SK-N-SH (cell line): ENCODE measurements at regions not wholly inside any gene's neighbourhood (a gene's known extent, or its start where the extent isn't known, plus 50 kb on each side); places are given as distances from the start of the nearest gene placed in this dataset.

Experiments used
- CTCF ChIA-PET: fragments of 300-600, 350-600 bp; formaldehyde crosslinking; extraction: SDS; loops from one replicate; lab custom pipeline; 2021; lab: Yijun Ruan, JAX
- POLR2A ChIA-PET: fragments of 350-600 bp; sonication (Branson Sonifier 250); formaldehyde crosslinking; extraction: SDS; loops from one replicate; lab custom pipeline; 2020; ENCODE audit warnings: antibody characterized with exemption, inconsistent platforms; lab: Yijun Ruan, JAX
- DNase-seq: peaks from one replicate; pipeline ENCODE4 v3.0.0; 2012
- H2AFZ ChIP-seq: fragments of 200-600 bp; sonication (generic); 2 replicates; pipeline ENCODE4 v1.8.1; 2016; ENCODE audit warnings: antibody characterized with exemption, mild to moderate bottlenecking, low read depth
- H3F3A ChIP-seq: fragments of 200-600 bp; sonication (generic); replicated peaks from 2 replicates; pipeline ENCODE3; 2016; ENCODE audit warnings: antibody characterized with exemption, mild to moderate bottlenecking; ENCODE audit not compliant: insufficient read depth
- H3K27ac ChIP-seq, 2 experiments: fragments of 200-500 bp in 1 of 2; fragments of 200-600 bp in 1 of 2; sonication (Bioruptor generic) in 1 of 2; sonication (generic), shearing (Covaris generic) in 1 of 2; 2 replicates each; pipeline versions ENCODE4 v1.5.1 to v1.6.1; 2014 to 2016; ENCODE audit warnings: low read depth in 2 of 2, inconsistent platforms in 1 of 2, low read length in 1 of 2, mild to moderate bottlenecking in 1 of 2, mixed read lengths in 1 of 2
- H3K27me3 ChIP-seq: fragments of 200-600 bp; sonication (generic), shearing (Covaris generic); 2 replicates; pipeline ENCODE4 v1.6.1; 2016; ENCODE audit warnings: mixed run types; ENCODE audit not compliant: insufficient read depth
- H3K36me3 ChIP-seq, 2 experiments: fragments of 200-500 bp in 1 of 2; fragments of 200-600 bp in 1 of 2; sonication (Bioruptor generic) in 1 of 2; sonication (generic) in 1 of 2; replicated peaks in 1 of 2; 2 replicates each; pipeline versions ENCODE3 to v1.5.1; 2014 to 2016; ENCODE audit warnings: low read length in 1 of 2, mild to moderate bottlenecking in 1 of 2; ENCODE audit not compliant: insufficient read depth in 2 of 2, control insufficient read depth in 1 of 2
- H3K4me1 ChIP-seq, 2 experiments: fragments of 200-500 bp in 1 of 2; fragments of 200-600 bp in 1 of 2; sonication (Bioruptor generic) in 1 of 2; sonication (generic), shearing (Covaris generic) in 1 of 2; 2 replicates each; pipeline versions ENCODE4 v1.5.1 to v1.6.1; 2014 to 2016; ENCODE audit warnings: low read depth in 1 of 2, low read length in 1 of 2, mixed run types in 1 of 2; ENCODE audit not compliant: insufficient read depth in 2 of 2, control insufficient read depth in 1 of 2
- H3K4me2 ChIP-seq: fragments of 200-600 bp; sonication (generic), shearing (Covaris generic); 2 replicates; pipeline ENCODE4 v1.6.1; 2017; ENCODE audit warnings: mixed run types
- H3K4me3 ChIP-seq, 2 experiments: fragments of 200-500 bp in 1 of 2; fragments of 200-600 bp in 1 of 2; sonication (Bioruptor generic) in 1 of 2; sonication (generic), shearing (Covaris generic) in 1 of 2; 2 replicates each; pipeline versions ENCODE4 v1.5.1 to v1.8.1; 2014 to 2016; ENCODE audit warnings: low read depth in 2 of 2, inconsistent platforms in 1 of 2, low read length in 1 of 2, mild to moderate bottlenecking in 1 of 2, mixed read lengths in 1 of 2, moderate library complexity in 1 of 2
- H3K79me2 ChIP-seq: fragments of 200-600 bp; sonication (generic); 2 replicates; pipeline ENCODE4 v1.8.1; 2017; ENCODE audit warnings: mild to moderate bottlenecking; ENCODE audit not compliant: insufficient read depth
- H3K9ac ChIP-seq: fragments of 200-600 bp; sonication (generic); 2 replicates; pipeline ENCODE4 v1.6.1; 2017; ENCODE audit warnings: mixed run types
- H3K9me2 ChIP-seq: fragments of 200-600 bp; sonication (generic); 2 replicates; pipeline ENCODE4 v1.6.1; 2017; ENCODE audit warnings: mixed run types
- H3K9me3 ChIP-seq: fragments of 200-600 bp; sonication (generic); 2 replicates; pipeline ENCODE4 v1.6.1; 2017; ENCODE audit warnings: mixed run types, mild to moderate bottlenecking, moderate library complexity
- H4K20me1 ChIP-seq: fragments of 200-600 bp; sonication (generic); 2 replicates; pipeline ENCODE4 v1.6.1; 2017; ENCODE audit warnings: mild to moderate bottlenecking, mixed run types; ENCODE audit not compliant: insufficient read depth
- CHD2 ChIP-seq: fragments of 150-350 bp; IDR thresholded peaks from 2 replicates; pipeline ENCODE4 v1.6.1; 2018; ENCODE audit warnings: low read length; ENCODE audit not compliant: partially characterized antibody
- CTCF ChIP-seq: fragments of 200-600 bp; sonication (generic); IDR thresholded peaks from 2 replicates; pipeline ENCODE4 v1.6.1; 2017; ENCODE audit warnings: antibody characterized with exemption, mild to moderate bottlenecking, moderate library complexity
- ELF1 ChIP-seq: IDR thresholded peaks from 2 replicates; pipeline ENCODE4 v1.4.0; 2012
- EZH2phosphoT487 ChIP-seq: fragments of 200-600 bp; sonication (generic); IDR thresholded peaks from 2 replicates; pipeline ENCODE4 v1.6.1; 2017; ENCODE audit warnings: low read depth, mixed run types, mild to moderate bottlenecking, antibody characterized with exemption, moderate library complexity, borderline replicate concordance
- FOSL2 ChIP-seq: IDR thresholded peaks from 2 replicates; pipeline ENCODE4 v1.4.0; 2012; ENCODE audit warnings: low read depth, mild to moderate bottlenecking, moderate library complexity, borderline replicate concordance
- FOXJ3 ChIP-seq: sonication (generic); formaldehyde crosslinking; IDR thresholded peaks from 2 replicates; pipeline ENCODE4 v1.5.1; 2020; ENCODE audit warnings: mild to moderate bottlenecking, missing genetic modification reagents
- GATA2 ChIP-seq: sonication (generic); formaldehyde crosslinking; IDR thresholded peaks from 2 replicates; pipeline ENCODE4 v1.5.0; 2020; ENCODE audit warnings: mild to moderate bottlenecking, missing genetic modification reagents
- IRF3 ChIP-seq: fragments of 150-350 bp; IDR thresholded peaks from 2 replicates; pipeline ENCODE4 v1.6.1; 2016; ENCODE audit warnings: mild to moderate bottlenecking, low read depth, low read length
- JUND ChIP-seq: IDR thresholded peaks from 2 replicates; pipeline ENCODE4 v1.4.0; 2012
- MAX ChIP-seq: IDR thresholded peaks from 2 replicates; pipeline ENCODE4 v1.4.0; 2012; ENCODE audit warnings: low read depth
- MXI1 ChIP-seq: IDR thresholded peaks from 2 replicates; pipeline ENCODE4 v1.6.1; 2012; ENCODE audit warnings: mild to moderate bottlenecking, low read depth, low read length, improper control_type of control experiment
- PBX3 ChIP-seq: IDR thresholded peaks from 2 replicates; pipeline ENCODE4; 2012
- REST ChIP-seq: IDR thresholded peaks from 2 replicates; pipeline ENCODE4 v1.6.1; 2012; ENCODE audit warnings: mild to moderate bottlenecking, low read depth, low read length, moderate library complexity
- RFX5 ChIP-seq: IDR thresholded peaks from 2 replicates; pipeline ENCODE4 v1.6.1; 2012; ENCODE audit warnings: mild to moderate bottlenecking, improper control_type of control experiment, low read length
- SMC3 ChIP-seq: IDR thresholded peaks from 2 replicates; pipeline ENCODE4 v1.6.1; 2012; ENCODE audit warnings: low read depth, low read length, improper control_type of control experiment
- USF2 ChIP-seq: fragments of 150-350 bp; IDR thresholded peaks from 2 replicates; pipeline ENCODE4 v1.6.1; 2017; ENCODE audit warnings: antibody characterized with exemption, low read length, low read depth, borderline replicate concordance
- YY1 ChIP-seq: IDR thresholded peaks from 2 replicates; pipeline ENCODE4 v1.4.0; 2012; ENCODE audit warnings: low read depth, mild to moderate bottlenecking

GRCh38 chr6:141439513-141439912 lies 693.2 kb upstream of the GJE1 start:
- Histone ChIP-seq H4K20me1 (no peaks in the 10 kb centered on the region), H3K36me3 (peaks cover 0 to 10% of the 10 kb centered on the region in 2 experiments), H3K27me3 (no peaks in the 10 kb centered on the region), H2AFZ (no peak overlapping the region), H3K9me2 (no peaks in the 10 kb centered on the region)
- DNase-seq: no peak
- POLR2A ChIA-PET: no interaction called here
- TF ChIP-seq GATA2 (CRISPR knock-in tag) (no peak), USF2 (no peak), ELF1 (no peak), MAX (no peak), IRF3 (no peak), EZH2phosphoT487 (no peak), SMC3 (no peak), CTCF (no peak), CHD2 (no peak), JUND (no peak), RFX5 (no peak)
- TF ChIP-seq, all 33 proteins: peak for 0
- peaks cover 6% of the 10 kb centered on the region; the same call in 1 of the 2 replicates for H3K9me3 ChIP-seq
- H3K79me2 ChIP-seq: no peaks in the 10 kb centered on the region
- H3K4me1 ChIP-seq: peaks cover 0 to 5% of the 10 kb centered on the region in 2 experiments; a peak in 2 of 4 replicates
- H3K4me3 ChIP-seq: no peak overlapping the region
- H3K27ac ChIP-seq: no peak overlapping the region
- H3F3A ChIP-seq: peaks cover 7% of the 10 kb centered on the region
- CTCF ChIA-PET: no interaction called here
- H3K4me2 ChIP-seq: no peak overlapping the region
- no peak overlapping the region for H3K9ac ChIP-seq

- H3K27me3 ChIP-seq: no peaks in the 10 kb centered on the region
- H4K20me1 ChIP-seq: no peaks in the 10 kb centered on the region
- H3K36me3 ChIP-seq: peaks cover 0 to 10% of the 10 kb centered on the region in 2 experiments
- no peaks in the 10 kb centered on the region for H3K79me2 ChIP-seq
- peaks cover 3% of the 10 kb centered on the region for H3F3A ChIP-seq
- H2AFZ ChIP-seq: no peak overlapping the region
- H3K9ac ChIP-seq: no peak overlapping the region
- H3K27ac ChIP-seq: no peak overlapping the region
- H3K4me2 ChIP-seq: no peak overlapping the region
- H3K4me3 ChIP-seq: no peak overlapping the region
- H3K9me3 ChIP-seq: peaks cover 6% of the 10 kb centered on the region; the same call in 1 of the 2 replicates
- ChIA-PET CTCF (interaction anchor here (0.6 kb wide), 1 partner anchor 9 kb away, joined by 3 read pairs; no protein-coding TSS in a partner anchor), POLR2A (no interaction called here)
- TF ChIP-seq PBX3 (no peak), REST (no peak), FOXJ3 (no peak), YY1 (no peak), MXI1 (no peak), MAX (no peak), FOSL2 (no peak)
- H3K9me2 ChIP-seq: no peaks in the 10 kb centered on the region
- H3K4me1 ChIP-seq: no peaks in the 10 kb centered on the region
- DNase-seq: no peak
Observed at GRCh38 chr6:141437685-141438084, 695.0 kb upstream of the GJE1 start.
